ENCODE measurements at regions not wholly inside any gene's neighbourhood (a gene's known extent, or its start where the extent isn't known, plus 50 kb on each side); places are given as distances from the start of the nearest gene placed in this dataset.

DNA sequence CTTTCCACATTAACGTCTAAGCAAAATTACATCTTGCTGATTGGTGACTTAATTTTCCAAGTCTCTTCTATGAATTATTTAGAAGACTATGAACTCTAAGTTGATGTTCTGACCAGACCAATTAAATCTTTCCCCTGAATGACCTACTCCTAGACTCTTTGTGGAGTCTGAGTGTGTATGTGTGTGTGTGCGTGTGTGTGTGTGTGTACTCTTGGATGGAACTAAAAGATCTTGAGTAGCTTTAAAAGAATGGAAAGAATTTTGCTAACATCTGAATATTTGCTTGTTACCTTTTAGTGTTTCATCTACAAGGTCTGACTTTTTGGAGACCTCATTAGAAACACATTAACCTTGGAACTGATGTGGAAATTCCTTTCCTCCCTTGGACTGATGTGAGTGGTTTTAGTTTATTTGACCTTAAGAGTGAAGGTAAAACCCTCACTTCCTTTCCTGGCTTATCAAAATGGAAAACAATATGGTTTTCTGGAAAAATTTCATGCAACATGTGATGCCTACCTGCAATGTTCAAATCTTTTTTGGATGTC is 257.1 kb downstream of the GATA3 start:
- peaks cover 2% of the 10 kb centered on the region for H3K4me1 ChIP-seq (ENCODE audit: insufficient read depth, poor library complexity, severe bottlenecking)
- DNase-seq (ENCODE audit: low spot score) (no peak), ATAC-seq (ENCODE audit: low read depth) (no peak)
- H3K27me3 ChIP-seq (ENCODE audit: insufficient read depth, poor library complexity, severe bottlenecking), result no peaks in the 10 kb centered on the region
- TF ChIP-seq, protein P1, sequence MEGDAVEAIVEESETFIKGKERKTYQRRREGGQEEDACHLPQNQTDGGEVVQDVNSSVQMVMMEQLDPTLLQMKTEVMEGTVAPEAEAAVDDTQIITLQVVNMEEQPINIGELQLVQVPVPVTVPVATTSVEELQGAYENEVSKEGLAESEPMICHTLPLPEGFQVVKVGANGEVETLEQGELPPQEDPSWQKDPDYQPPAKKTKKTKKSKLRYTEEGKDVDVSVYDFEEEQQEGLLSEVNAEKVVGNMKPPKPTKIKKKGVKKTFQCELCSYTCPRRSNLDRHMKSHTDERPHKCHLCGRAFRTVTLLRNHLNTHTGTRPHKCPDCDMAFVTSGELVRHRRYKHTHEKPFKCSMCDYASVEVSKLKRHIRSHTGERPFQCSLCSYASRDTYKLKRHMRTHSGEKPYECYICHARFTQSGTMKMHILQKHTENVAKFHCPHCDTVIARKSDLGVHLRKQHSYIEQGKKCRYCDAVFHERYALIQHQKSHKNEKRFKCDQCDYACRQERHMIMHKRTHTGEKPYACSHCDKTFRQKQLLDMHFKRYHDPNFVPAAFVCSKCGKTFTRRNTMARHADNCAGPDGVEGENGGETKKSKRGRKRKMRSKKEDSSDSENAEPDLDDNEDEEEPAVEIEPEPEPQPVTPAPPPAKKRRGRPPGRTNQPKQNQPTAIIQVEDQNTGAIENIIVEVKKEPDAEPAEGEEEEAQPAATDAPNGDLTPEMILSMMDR (IDR thresholded peaks at IDR 0.05; ENCODE audit: poor library complexity, severe bottlenecking), result no peak
- no peaks in the 10 kb centered on the region for H3K9me3 ChIP-seq (ENCODE audit: severe bottlenecking)
- no peak overlapping the region for H3K27ac ChIP-seq (ENCODE audit: poor library complexity, severe bottlenecking)
- no peaks in the 10 kb centered on the region for H3K36me3 ChIP-seq (ENCODE audit: low read depth)
- H3K4me3 ChIP-seq (ENCODE audit: severe bottlenecking), result no peak overlapping the region

- Histone ChIP-seq H3K4me1 (ENCODE audit: insufficient read depth, poor library complexity, severe bottlenecking) (no peaks in the 10 kb centered on the region), H3K9me3 (ENCODE audit: severe bottlenecking) (no peaks in the 10 kb centered on the region), H3K27ac (ENCODE audit: poor library complexity, severe bottlenecking) (no peak overlapping the region), H3K27me3 (ENCODE audit: insufficient read depth, poor library complexity, severe bottlenecking) (no peaks in the 10 kb centered on the region), H3K36me3 (ENCODE audit: low read depth) (no peaks in the 10 kb centered on the region), H3K4me3 (ENCODE audit: severe bottlenecking) (no peak overlapping the region)
- ATAC-seq (ENCODE audit: low read depth), result no peak
- DNase-seq (ENCODE audit: low spot score), result no peak
- TF ChIP-seq, protein P1 (IDR thresholded peaks at IDR 0.05; ENCODE audit: poor library complexity, severe bottlenecking), result no peak
Measured at GRCh38 chr10:8312079-8312478, 257.6 kb downstream of the GATA3 start.

- ATAC-seq (ENCODE audit: low read depth), result no peak
- H3K36me3 ChIP-seq (ENCODE audit: low read depth), result no peaks in the 10 kb centered on the region
- no peak for DNase-seq (ENCODE audit: low spot score)
- TF ChIP-seq, protein P1 (IDR thresholded peaks at IDR 0.05; ENCODE audit: poor library complexity, severe bottlenecking), result no peak
- no peak overlapping the region for H3K4me3 ChIP-seq (ENCODE audit: severe bottlenecking)
- no peaks in the 10 kb centered on the region for H3K4me1 ChIP-seq (ENCODE audit: insufficient read depth, poor library complexity, severe bottlenecking)
- no peaks in the 10 kb centered on the region for H3K9me3 ChIP-seq (ENCODE audit: severe bottlenecking)
- H3K27me3 ChIP-seq (ENCODE audit: insufficient read depth, poor library complexity, severe bottlenecking), result no peaks in the 10 kb centered on the region
- no peak overlapping the region for H3K27ac ChIP-seq (ENCODE audit: poor library complexity, severe bottlenecking)
Measured at GRCh38 chr10:8312781-8313180, 258.3 kb downstream of the GATA3 start.

DNA sequence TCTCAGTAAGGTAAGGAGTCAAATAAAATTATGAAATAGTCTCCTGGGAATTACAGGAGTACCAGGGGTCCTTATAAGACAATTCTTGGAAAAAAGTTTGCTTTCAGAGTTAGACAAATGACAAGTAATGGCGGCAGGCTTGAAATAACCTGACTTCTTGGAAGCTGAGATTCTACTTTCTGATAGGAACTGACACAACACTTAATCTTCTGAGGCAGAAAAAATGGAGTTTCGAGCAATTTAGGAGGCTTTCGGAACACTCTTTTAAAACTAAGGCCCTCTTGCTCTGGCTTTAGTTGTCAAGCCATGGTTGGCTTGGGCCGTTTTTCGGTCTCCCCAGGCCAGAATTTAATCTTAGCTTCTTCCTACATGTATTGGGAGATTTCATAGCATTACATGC is 260.0 kb downstream of the GATA3 start:
- no peak for DNase-seq (ENCODE audit: low spot score)
- H3K4me3 ChIP-seq (ENCODE audit: severe bottlenecking), result no peak overlapping the region
- H3K27ac ChIP-seq (ENCODE audit: poor library complexity, severe bottlenecking), result no peak overlapping the region
- no peaks in the 10 kb centered on the region for H3K27me3 ChIP-seq (ENCODE audit: insufficient read depth, poor library complexity, severe bottlenecking)
- TF ChIP-seq, protein P1 (IDR thresholded peaks at IDR 0.05; ENCODE audit: poor library complexity, severe bottlenecking), result no peak
- H3K4me1 ChIP-seq (ENCODE audit: insufficient read depth, poor library complexity, severe bottlenecking), result no peaks in the 10 kb centered on the region
- H3K36me3 ChIP-seq (ENCODE audit: low read depth), result no peaks in the 10 kb centered on the region
- no peak for ATAC-seq (ENCODE audit: low read depth)
- H3K9me3 ChIP-seq (ENCODE audit: severe bottlenecking), result no peaks in the 10 kb centered on the region

- ATAC-seq (ENCODE audit: low read depth) (no peak), DNase-seq (ENCODE audit: low spot score) (no peak)
- TF ChIP-seq, protein P1 (IDR thresholded peaks at IDR 0.05; ENCODE audit: poor library complexity, severe bottlenecking), result no peak
- Histone ChIP-seq H3K36me3 (ENCODE audit: low read depth) (no peaks in the 10 kb centered on the region), H3K4me3 (ENCODE audit: severe bottlenecking) (no peak overlapping the region), H3K27ac (ENCODE audit: poor library complexity, severe bottlenecking) (no peak overlapping the region), H3K4me1 (ENCODE audit: insufficient read depth, poor library complexity, severe bottlenecking) (no peaks in the 10 kb centered on the region), H3K27me3 (ENCODE audit: insufficient read depth, poor library complexity, severe bottlenecking) (no peaks in the 10 kb centered on the region), H3K9me3 (ENCODE audit: severe bottlenecking) (no peaks in the 10 kb centered on the region)
Measured at GRCh38 chr10:8315619-8316021, 261.1 kb downstream of the GATA3 start.

Data from RWPE2 (cell line).